SK-N-SH treated with all-trans-retinoic acid at 6 μM for 48 hours (cell line): ENCODE measurements at regions not wholly inside any gene's neighbourhood (a gene's known extent, or its start where the extent isn't known, plus 50 kb on each side); places are given as distances from the start of the nearest gene placed in this dataset.

Experiments used
- BACH2 ChIP-seq: fragments of 250-450 bp; sonication (Bioruptor Pico); IDR thresholded peaks from 2 replicates; pipeline ENCODE4 v1.9.0; 2021; ENCODE audit warnings: mild to moderate bottlenecking, borderline replicate concordance
- CSDC2 ChIP-seq: fragments of 250-450 bp; sonication (Bioruptor Pico); IDR thresholded peaks from 2 replicates; pipeline ENCODE4 v1.5.0; 2020; ENCODE audit warnings: mild to moderate bottlenecking, moderate library complexity
- ESRRG ChIP-seq: fragments of 250-450 bp; sonication (Bioruptor Pico); IDR thresholded peaks from 2 replicates; pipeline ENCODE4 v1.6.1; 2021; ENCODE audit warnings: mild to moderate bottlenecking
- ISL1 ChIP-seq: fragments of 250-450 bp; sonication (Bioruptor Pico); IDR thresholded peaks from 2 replicates; pipeline ENCODE4 v2.1.2; 2022; ENCODE audit warnings: mild to moderate bottlenecking, moderate library complexity
- PPARA ChIP-seq: fragments of 250-450 bp; sonication (Bioruptor Pico); IDR thresholded peaks from 2 replicates; pipeline ENCODE4 v1.5.0; 2020; ENCODE audit warnings: mild to moderate bottlenecking, borderline replicate concordance
- RARB ChIP-seq: fragments of 250-450 bp; sonication (Bioruptor Pico); IDR thresholded peaks from 2 replicates; pipeline ENCODE4 v1.8.0; 2021; ENCODE audit warnings: mild to moderate bottlenecking, moderate library complexity
- ZFP30 ChIP-seq: fragments of 450-650 bp; formaldehyde crosslinking; IDR thresholded peaks from 2 replicates; pipeline ENCODE4 v1.5.0; 2022; ENCODE audit warnings: mild to moderate bottlenecking, moderate library complexity
- ZNF565 ChIP-seq: fragments of 450-650 bp; formaldehyde crosslinking; conservative IDR thresholded peaks from 2 replicates; pipeline ENCODE4 v1.5.0; 2020; ENCODE audit warnings: low read depth, mild to moderate bottlenecking, moderate library complexity
- TF ChIP-seq, protein P1 (sequence below): fragments of 250-450 bp; sonication (Bioruptor Pico); IDR thresholded peaks from 2 replicates; pipeline ENCODE4 v1.5.1; 2021; ENCODE audit warnings: mild to moderate bottlenecking, moderate library complexity
- TF ChIP-seq, protein P2 (sequence below): fragments of 250-450 bp; sonication (Bioruptor Pico); IDR thresholded peaks from 2 replicates; pipeline ENCODE4 v1.8.0; 2020; ENCODE audit warnings: mild to moderate bottlenecking, moderate library complexity, borderline replicate concordance

DNA sequence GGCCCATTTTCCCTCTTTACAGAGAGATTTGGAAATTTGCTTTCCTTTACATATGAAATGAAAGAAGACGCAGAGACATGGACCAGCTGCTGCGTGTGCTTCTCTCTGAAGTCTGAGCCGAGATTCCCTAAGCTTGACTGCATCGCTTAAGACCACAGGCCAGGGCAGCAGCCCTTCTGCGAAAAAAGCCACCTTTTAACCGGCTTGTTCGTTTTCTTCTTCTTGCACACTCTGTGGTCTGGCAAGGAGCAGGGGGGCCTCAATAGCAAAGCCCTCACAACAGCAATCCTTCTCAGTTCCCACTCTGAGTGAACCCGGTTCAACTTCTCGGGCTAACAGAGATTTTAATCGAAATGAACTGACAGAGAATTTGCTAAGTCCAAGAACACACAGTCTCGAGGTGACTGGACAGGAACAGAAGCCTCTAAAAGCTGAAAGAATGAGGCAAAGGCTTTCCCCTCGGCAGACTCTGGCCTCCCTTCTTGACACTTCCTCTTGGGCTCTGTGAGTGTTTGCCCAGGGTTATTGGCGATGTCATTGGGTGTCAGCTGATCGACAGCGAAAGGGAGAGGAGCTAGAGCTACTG, 512.9 kb upstream of the KLF4 start:
- TF ChIP-seq ESRRG (no peak), ZNF565 (CRISPR knock-in tag) (no peak), ZFP30 (CRISPR knock-in tag) (no peak), BACH2 (CRISPR knock-in tag) (no peak), CSDC2 (CRISPR knock-in tag) (no peak), ISL1 (CRISPR knock-in tag) (no peak), PPARA (no peak), RARB (CRISPR knock-in tag) (no peak)
- TF ChIP-seq, protein P1, sequence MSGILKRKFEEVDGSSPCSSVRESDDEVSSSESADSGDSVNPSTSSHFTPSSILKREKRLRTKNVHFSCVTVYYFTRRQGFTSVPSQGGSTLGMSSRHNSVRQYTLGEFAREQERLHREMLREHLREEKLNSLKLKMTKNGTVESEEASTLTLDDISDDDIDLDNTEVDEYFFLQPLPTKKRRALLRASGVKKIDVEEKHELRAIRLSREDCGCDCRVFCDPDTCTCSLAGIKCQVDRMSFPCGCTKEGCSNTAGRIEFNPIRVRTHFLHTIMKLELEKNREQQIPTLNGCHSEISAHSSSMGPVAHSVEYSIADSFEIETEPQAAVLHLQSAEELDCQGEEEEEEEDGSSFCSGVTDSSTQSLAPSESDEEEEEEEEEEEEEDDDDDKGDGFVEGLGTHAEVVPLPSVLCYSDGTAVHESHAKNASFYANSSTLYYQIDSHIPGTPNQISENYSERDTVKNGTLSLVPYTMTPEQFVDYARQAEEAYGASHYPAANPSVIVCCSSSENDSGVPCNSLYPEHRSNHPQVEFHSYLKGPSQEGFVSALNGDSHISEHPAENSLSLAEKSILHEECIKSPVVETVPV (CRISPR knock-in tag) = no peak
- TF ChIP-seq, protein P2, sequence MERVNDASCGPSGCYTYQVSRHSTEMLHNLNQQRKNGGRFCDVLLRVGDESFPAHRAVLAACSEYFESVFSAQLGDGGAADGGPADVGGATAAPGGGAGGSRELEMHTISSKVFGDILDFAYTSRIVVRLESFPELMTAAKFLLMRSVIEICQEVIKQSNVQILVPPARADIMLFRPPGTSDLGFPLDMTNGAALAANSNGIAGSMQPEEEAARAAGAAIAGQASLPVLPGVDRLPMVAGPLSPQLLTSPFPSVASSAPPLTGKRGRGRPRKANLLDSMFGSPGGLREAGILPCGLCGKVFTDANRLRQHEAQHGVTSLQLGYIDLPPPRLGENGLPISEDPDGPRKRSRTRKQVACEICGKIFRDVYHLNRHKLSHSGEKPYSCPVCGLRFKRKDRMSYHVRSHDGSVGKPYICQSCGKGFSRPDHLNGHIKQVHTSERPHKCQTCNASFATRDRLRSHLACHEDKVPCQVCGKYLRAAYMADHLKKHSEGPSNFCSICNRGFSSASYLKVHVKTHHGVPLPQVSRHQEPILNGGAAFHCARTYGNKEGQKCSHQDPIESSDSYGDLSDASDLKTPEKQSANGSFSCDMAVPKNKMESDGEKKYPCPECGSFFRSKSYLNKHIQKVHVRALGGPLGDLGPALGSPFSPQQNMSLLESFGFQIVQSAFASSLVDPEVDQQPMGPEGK (CRISPR knock-in tag) = no peak
